Left ventricle myocardium inferior (tissue), 1 donor: ENCODE measurements at regions not wholly inside any gene's neighbourhood (a gene's known extent, or its start where the extent isn't known, plus 50 kb on each side); places are given as distances from the start of the nearest gene placed in this dataset.
A peak's percentile ranks its signal among the peaks of the same experiment; 100 is the strongest.

Experiments used
- DNase-seq: peaks from one replicate; pipeline ENCODE4 v3.0.0-alpha.2; 2020
- H3K27ac ChIP-seq: fragments of 200-600 bp; replicated peaks from 2 replicates; pipeline ENCODE4 v1.8.0; 2021
- H3K27me3 ChIP-seq: fragments of 200-600 bp; 2 replicates; pipeline ENCODE4 v1.8.0; 2021; ENCODE audit warnings: low read depth
- H3K36me3 ChIP-seq: fragments of 200-600 bp; 2 replicates; pipeline ENCODE4 v1.8.0; 2021
- H3K4me1 ChIP-seq: fragments of 200-600 bp; 2 replicates; pipeline ENCODE4 v1.8.0; 2021
- H3K4me3 ChIP-seq: fragments of 200-600 bp; 2 replicates; pipeline ENCODE4 v1.8.0; 2021; ENCODE audit warnings: mild to moderate bottlenecking, moderate library complexity
- H3K9me3 ChIP-seq: fragments of 200-600 bp; replicated peaks from 2 replicates; pipeline ENCODE4 v1.8.0; 2021
- intact Hi-C: fragments of 100-400 bp; cut with micrococcal nuclease; formaldehyde crosslinking; loops from one replicate; pipeline ENCODE4 v1.11.0; 2022
- TF ChIP-seq, protein P1 (sequence below): fragments of 200-600 bp; IDR thresholded peaks from 2 replicates; pipeline ENCODE4 v1.8.0; 2021; ENCODE audit warnings: antibody characterized with exemption, mild to moderate bottlenecking, borderline replicate concordance
- donor health status: DM: no; HTN: yes; CAD: no; lungs with severe emphysema.

DNA sequence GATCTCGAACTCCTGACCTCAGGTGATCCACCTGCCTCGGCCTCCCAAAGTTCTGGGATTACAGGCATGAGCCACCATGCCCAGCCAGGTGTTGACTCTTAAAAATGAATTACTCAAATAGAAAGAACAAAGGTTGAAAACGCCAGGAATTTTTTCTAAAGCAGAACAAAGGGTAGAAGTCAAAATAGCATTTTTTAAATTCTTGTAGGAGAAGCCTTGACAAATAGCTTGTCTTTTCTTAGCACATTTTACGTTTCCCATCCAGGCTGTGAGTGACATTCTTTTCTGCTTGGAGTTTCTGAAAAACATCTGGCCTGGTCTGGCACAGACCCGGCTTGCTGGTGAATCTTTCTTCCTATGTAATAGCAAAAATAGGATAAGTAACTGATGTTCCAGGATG, 169.4 kb upstream of the ZNF462 start:
- Histone ChIP-seq H3K4me1 (peaks cover 18% of the 10 kb centered on the region), H3K9me3 (no peaks in the 10 kb centered on the region), H3K36me3 (no peaks in the 10 kb centered on the region), H3K27ac (no peak overlapping the region), H3K27me3 (no peaks in the 10 kb centered on the region), H3K4me3 (no peak overlapping the region)
- TF ChIP-seq, protein P1, sequence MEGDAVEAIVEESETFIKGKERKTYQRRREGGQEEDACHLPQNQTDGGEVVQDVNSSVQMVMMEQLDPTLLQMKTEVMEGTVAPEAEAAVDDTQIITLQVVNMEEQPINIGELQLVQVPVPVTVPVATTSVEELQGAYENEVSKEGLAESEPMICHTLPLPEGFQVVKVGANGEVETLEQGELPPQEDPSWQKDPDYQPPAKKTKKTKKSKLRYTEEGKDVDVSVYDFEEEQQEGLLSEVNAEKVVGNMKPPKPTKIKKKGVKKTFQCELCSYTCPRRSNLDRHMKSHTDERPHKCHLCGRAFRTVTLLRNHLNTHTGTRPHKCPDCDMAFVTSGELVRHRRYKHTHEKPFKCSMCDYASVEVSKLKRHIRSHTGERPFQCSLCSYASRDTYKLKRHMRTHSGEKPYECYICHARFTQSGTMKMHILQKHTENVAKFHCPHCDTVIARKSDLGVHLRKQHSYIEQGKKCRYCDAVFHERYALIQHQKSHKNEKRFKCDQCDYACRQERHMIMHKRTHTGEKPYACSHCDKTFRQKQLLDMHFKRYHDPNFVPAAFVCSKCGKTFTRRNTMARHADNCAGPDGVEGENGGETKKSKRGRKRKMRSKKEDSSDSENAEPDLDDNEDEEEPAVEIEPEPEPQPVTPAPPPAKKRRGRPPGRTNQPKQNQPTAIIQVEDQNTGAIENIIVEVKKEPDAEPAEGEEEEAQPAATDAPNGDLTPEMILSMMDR: no peak
- intact Hi-C loops: no loop called here
- no peak for DNase-seq

DNA sequence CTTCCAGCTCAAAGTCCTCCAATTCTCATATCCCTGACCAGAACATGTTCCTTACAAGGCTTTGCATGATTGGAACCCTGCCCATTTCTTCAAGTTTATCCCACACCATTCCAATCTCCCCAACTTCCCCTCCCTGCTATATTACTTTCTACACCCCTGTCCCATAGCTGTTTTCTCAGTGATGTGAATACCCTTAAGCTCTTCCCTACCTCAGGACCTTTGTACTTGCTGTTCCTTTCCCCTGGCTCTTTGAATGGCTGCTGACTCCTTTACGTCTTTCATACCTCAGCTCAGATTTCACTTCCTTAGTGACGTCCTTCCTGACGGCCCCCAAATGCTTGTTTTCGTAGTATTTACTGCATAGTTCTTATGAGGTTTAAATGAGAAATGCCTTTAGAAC, 166.2 kb upstream of the ZNF462 start:
- intact Hi-C loops: no loop called here
- no peaks in the 10 kb centered on the region for H3K27me3 ChIP-seq
- no peak overlapping the region for H3K4me3 ChIP-seq
- no peaks in the 10 kb centered on the region for H3K36me3 ChIP-seq
- DNase-seq: no peak
- no peaks in the 10 kb centered on the region for H3K9me3 ChIP-seq
- peaks cover 23% of the 10 kb centered on the region for H3K4me1 ChIP-seq
- TF ChIP-seq, protein P1: no peak
- no peak overlapping the region for H3K27ac ChIP-seq

DNA sequence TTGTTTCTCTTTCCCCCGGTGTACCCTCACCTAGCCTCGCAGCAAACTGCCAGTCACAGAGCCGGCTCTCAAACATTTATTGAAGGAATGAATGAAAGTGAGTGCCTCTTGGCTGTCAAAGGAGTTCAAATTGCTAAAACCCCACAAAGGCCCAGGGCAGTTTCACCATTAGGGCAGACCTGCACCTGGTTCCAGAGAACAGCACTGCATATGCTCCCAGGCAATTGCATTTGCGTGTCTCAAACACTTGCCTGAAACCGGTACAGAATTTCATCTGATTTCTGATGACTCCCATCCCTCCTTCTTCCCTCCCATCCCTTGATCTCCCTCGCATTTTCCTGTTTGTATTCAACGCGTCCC, 165.6 kb upstream of the ZNF462 start:
- intact Hi-C loops: no loop called here
- Histone ChIP-seq H3K4me3 (peak overlapping the region; percentile 53), H3K36me3 (no peaks in the 10 kb centered on the region), H3K9me3 (no peaks in the 10 kb centered on the region), H3K4me1 (peaks cover 23% of the 10 kb centered on the region), H3K27ac (peak overlapping the region; percentile 77), H3K27me3 (no peaks in the 10 kb centered on the region)
- no peak for DNase-seq
- TF ChIP-seq, protein P1: no peak

DNA sequence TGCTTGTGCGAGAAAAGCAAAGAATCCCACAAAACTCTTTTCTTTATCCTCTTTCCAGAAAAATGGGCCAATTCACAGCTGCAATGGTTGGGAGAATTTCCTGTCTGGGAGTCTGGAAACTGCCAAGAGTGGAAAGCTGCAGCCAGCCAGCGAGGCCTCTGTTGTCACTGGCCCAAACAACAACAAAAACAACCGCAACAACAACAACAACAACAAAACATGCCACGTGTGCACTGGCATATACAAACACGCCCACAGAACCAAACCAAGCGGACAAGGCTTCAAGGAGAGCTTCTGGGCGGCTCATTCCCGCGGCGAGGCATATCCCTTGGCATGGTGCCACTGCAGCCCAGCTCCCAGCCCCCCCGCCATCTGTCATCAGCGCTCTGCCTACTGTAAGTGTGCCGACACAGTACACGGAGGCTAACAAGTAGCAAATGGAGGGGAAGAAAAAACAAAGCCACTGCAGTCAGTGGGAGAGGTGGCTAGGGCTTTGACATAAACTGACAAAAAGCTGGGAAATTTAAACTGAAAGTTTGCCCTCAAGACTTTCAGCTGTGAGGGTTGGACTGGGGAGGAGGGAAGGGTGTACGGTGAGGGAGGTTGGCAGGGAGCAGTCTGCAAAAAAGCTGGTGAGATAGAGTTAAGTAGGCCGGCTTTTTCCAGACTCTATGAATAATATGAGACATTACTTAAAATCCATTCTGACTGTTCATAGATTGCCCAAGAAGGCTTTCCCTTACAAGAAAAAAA, 165.0 kb upstream of the ZNF462 start:
- H3K27me3 ChIP-seq: no peaks in the 10 kb centered on the region
- no peaks in the 10 kb centered on the region for H3K9me3 ChIP-seq
- H3K4me1 ChIP-seq: peaks cover 23% of the 10 kb centered on the region
- peak overlapping the region; percentile 53 for H3K4me3 ChIP-seq
- intact Hi-C loops: no loop called here
- H3K27ac ChIP-seq: peak overlapping the region; percentile 77
- no peaks in the 10 kb centered on the region for H3K36me3 ChIP-seq
- TF ChIP-seq, protein P1: no peak
- DNase-seq: peak; percentile 84

GRCh38 chr9:106700676-106701075, 162.3 kb upstream of the ZNF462 start:
- intact Hi-C loops: no loop called here
- no peaks in the 10 kb centered on the region for H3K9me3 ChIP-seq
- DNase-seq: no peak
- H3K27me3 ChIP-seq: no peaks in the 10 kb centered on the region
- TF ChIP-seq, protein P1: no peak
- peaks cover 19% of the 10 kb centered on the region for H3K4me1 ChIP-seq
- no peaks in the 10 kb centered on the region for H3K36me3 ChIP-seq
- no peak overlapping the region for H3K4me3 ChIP-seq
- H3K27ac ChIP-seq: no peak overlapping the region
